ENCODE measurements at regions not wholly inside any gene's neighbourhood (a gene's known extent, or its start where the extent isn't known, plus 50 kb on each side); places are given as distances from the start of the nearest gene placed in this dataset.
A peak's percentile ranks its signal among the peaks of the same experiment; 100 is the strongest.
"Not testable (repeated sequence)": the region's sequence is repeated elsewhere in the genome, so short reads cannot be mapped to it uniquely, and the experiment has no call there.

DNA sequence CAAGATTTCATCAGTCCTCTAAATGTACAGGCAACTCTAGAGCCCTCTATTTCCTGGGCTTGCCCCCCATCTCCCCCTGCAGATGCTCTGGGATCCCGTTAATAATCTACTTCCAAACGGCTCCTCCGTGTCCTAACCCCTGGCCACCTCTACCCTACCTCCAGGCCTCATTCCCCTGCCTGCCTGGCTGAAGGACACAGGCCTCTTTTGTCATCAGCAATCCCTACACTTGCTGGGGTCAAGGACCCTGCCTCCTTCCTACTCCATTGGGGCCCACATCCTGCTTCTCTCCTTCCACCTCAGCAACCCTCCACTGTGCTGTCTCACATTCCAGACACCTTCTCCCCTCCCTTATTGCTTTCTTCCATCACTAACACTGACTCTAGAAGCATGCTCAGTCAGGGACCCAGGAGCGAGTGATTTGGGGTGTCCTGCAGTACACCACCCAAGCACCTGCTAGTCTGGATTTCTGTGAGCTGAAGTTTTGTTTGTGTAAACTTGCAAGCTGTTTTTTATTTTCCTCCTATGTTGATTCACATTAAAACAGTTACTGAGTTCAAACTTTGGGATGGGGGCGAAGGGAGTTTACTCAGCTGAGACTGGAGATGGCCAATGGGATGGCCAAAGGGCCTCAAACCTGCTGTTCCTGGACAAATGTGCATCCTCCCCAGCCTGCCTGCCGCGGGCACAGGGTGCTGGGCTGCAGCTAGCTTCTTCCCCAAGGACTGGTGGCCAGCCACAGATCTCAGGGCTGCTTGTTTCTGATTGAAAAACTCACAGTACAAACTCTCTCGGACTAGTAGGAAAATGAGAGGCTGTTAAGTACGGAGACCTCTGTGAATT, 314.7 kb downstream of the FOXO1 start:
- no peak for DNase-seq (ENCODE audit: low read depth, low spot score)
- H3K36me3 Mint-ChIP-seq (ENCODE audit: low read depth), result peaks cover 2% of the 10 kb centered on the region
- peaks cover 72% of the 10 kb centered on the region for H3K4me1 Mint-ChIP-seq
- TF ChIP-seq, protein P1, sequence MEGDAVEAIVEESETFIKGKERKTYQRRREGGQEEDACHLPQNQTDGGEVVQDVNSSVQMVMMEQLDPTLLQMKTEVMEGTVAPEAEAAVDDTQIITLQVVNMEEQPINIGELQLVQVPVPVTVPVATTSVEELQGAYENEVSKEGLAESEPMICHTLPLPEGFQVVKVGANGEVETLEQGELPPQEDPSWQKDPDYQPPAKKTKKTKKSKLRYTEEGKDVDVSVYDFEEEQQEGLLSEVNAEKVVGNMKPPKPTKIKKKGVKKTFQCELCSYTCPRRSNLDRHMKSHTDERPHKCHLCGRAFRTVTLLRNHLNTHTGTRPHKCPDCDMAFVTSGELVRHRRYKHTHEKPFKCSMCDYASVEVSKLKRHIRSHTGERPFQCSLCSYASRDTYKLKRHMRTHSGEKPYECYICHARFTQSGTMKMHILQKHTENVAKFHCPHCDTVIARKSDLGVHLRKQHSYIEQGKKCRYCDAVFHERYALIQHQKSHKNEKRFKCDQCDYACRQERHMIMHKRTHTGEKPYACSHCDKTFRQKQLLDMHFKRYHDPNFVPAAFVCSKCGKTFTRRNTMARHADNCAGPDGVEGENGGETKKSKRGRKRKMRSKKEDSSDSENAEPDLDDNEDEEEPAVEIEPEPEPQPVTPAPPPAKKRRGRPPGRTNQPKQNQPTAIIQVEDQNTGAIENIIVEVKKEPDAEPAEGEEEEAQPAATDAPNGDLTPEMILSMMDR (conservative IDR thresholded peaks at IDR 0.05), result no peak
- H3K27ac Mint-ChIP-seq (ENCODE audit: unreplicated experiment), result peak overlapping the region; percentile 92
- H3K27me3 Mint-ChIP-seq (ENCODE audit: low read depth), result no peaks in the 10 kb centered on the region
- no peaks in the 10 kb centered on the region for H3K9me3 Mint-ChIP-seq
- H3K4me3 Mint-ChIP-seq, result peak overlapping the region; percentile 59

DNA sequence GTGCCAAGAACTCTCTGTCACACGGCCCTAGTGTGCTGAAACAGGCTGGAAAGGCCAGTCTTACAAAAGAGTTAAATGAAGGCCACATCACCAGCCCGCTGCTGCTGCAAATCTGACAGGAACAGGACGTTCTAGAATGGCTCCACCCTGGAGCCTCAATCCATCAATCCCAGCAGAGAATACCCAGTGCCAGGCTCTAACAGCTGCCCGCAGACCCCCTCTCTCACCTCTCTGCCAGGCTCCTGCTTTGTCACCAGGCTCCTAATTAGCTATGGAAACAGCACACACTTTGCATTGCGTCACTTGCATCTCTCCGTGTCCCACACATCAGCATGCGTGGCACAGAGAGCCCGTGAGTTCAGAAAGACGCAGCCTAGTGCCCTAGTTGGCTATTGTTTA, 314.1 kb downstream of the FOXO1 start:
- H3K4me3 Mint-ChIP-seq, result no peak overlapping the region
- peaks cover 67% of the 10 kb centered on the region for H3K4me1 Mint-ChIP-seq
- TF ChIP-seq, protein P1 (conservative IDR thresholded peaks at IDR 0.05), result no peak
- H3K27me3 Mint-ChIP-seq (ENCODE audit: low read depth), result no peaks in the 10 kb centered on the region
- H3K36me3 Mint-ChIP-seq (ENCODE audit: low read depth), result peaks cover 2% of the 10 kb centered on the region
- H3K9me3 Mint-ChIP-seq, result no peaks in the 10 kb centered on the region
- no peak for DNase-seq (ENCODE audit: low read depth, low spot score)
- peak overlapping the region; percentile 92 for H3K27ac Mint-ChIP-seq (ENCODE audit: unreplicated experiment)

DNA sequence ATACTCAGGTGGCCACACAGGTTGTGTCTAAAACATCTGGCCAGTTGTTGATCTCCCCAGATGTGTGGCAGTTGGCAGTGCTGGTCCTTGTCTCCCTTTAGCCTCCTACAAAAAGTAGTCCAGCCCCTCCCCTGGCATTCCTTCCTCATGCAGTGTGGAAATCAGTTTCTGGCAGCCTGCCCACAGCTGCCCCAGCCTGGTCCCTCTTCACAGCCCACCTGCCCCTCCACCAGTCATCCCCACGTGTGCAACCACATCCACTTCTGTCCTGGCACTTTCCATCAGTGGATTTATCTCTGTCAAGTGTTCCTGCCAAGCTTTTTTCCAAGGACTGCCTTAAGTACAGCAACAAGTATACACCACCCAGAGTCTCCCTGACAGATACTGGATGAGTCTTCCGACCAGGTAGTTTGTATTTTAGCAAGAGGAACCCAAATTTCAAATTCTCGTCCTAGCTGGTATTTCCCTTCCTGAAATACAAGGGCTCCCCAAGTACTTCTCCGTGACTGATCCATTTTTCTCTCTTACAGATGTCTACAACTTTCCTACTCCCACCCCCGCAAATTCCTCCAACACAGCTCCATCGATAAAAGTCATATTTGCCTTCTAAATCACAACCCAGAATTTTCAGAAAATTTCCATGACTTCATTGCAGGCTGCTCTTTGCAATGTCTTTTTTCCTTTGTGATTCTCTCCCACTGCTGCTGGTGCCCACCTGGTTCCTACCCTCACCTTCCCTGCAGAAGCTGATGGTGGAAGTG, 313.5 kb downstream of the FOXO1 start:
- TF ChIP-seq, protein P1 (conservative IDR thresholded peaks at IDR 0.05), result no peak
- H3K36me3 Mint-ChIP-seq (ENCODE audit: low read depth), result peaks cover 2% of the 10 kb centered on the region
- H3K9me3 Mint-ChIP-seq, result no peaks in the 10 kb centered on the region
- H3K4me1 Mint-ChIP-seq, result peaks cover 63% of the 10 kb centered on the region
- H3K27ac Mint-ChIP-seq (ENCODE audit: unreplicated experiment), result peak overlapping the region; percentile 4
- H3K27me3 Mint-ChIP-seq (ENCODE audit: low read depth), result no peaks in the 10 kb centered on the region
- no peak for DNase-seq (ENCODE audit: low read depth, low spot score)
- no peak overlapping the region for H3K4me3 Mint-ChIP-seq

DNA sequence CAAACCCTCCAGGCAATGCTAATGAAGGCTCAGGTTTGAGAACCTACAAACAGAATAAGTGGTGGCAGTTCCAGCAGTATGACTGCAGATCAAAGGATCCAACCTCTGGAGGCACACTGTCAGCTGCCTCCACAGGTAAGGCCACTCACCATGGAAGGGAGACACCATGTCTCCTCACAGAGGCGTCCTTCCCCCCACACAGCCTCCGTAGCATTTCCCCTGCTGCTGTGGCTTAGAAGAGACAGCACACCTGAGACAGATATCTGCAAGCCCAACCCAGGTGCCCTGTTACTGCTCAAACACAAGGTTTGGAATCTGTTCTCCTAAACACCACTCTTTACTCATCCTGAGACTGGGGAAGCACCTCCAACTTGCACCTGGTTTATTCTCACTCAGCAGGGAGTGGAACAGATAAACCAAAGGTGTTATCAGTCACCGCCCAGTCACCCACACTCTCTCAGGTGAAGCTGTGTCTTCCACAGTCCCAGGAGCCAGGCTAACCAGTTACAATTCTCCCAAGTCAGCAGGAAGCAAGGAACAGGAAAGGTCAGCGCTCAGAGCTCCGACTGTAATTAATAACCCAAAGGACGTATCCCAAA, 311.2 kb downstream of the FOXO1 start:
- Mint-ChIP-seq H3K27ac (ENCODE audit: unreplicated experiment) (peak overlapping the region; percentile 57), H3K36me3 (ENCODE audit: low read depth) (peaks cover 2% of the 10 kb centered on the region)

DNA sequence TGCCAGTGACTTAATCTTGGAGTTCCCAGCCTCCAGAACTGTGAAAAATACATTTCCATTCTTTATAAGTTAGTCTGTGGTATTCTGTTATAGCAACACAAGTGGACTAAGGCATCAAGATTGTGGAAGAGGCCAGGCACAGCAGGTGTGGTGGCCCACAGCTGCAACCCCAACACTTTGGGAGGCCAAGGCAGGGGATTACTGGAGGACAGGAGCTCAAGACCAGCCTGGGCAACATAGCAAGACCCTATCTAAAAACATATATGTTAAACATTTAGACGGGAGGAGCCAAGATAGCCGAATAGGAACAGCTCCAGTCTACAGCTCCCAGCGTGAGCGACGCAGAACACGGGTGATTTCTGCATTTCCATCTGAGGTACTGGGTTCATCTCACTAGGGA, 310.4 kb downstream of the FOXO1 start:
- TF ChIP-seq, protein P1 (conservative IDR thresholded peaks at IDR 0.05), result no peak
- peak overlapping the region; percentile 78 for H3K27ac Mint-ChIP-seq (ENCODE audit: unreplicated experiment)
- H3K27me3 Mint-ChIP-seq (ENCODE audit: low read depth), result no peaks in the 10 kb centered on the region
- H3K9me3 Mint-ChIP-seq, result no peaks in the 10 kb centered on the region
- peaks cover 37% of the 10 kb centered on the region for H3K4me1 Mint-ChIP-seq
- DNase-seq (ENCODE audit: low read depth, low spot score), result no peak
- H3K4me3 Mint-ChIP-seq, result peak overlapping the region; percentile 27
- peaks cover 2% of the 10 kb centered on the region for H3K36me3 Mint-ChIP-seq (ENCODE audit: low read depth)

More for the DNA sequence above, 311.2 kb downstream of the FOXO1 start:
- no peaks in the 10 kb centered on the region for H3K27me3 Mint-ChIP-seq (ENCODE audit: low read depth)
- H3K9me3 Mint-ChIP-seq, result no peaks in the 10 kb centered on the region
- DNase-seq (ENCODE audit: low read depth, low spot score), result no peak
- no peak overlapping the region for H3K4me3 Mint-ChIP-seq
- peaks cover 44% of the 10 kb centered on the region for H3K4me1 Mint-ChIP-seq
- TF ChIP-seq, protein P1 (conservative IDR thresholded peaks at IDR 0.05), result no peak

DNA sequence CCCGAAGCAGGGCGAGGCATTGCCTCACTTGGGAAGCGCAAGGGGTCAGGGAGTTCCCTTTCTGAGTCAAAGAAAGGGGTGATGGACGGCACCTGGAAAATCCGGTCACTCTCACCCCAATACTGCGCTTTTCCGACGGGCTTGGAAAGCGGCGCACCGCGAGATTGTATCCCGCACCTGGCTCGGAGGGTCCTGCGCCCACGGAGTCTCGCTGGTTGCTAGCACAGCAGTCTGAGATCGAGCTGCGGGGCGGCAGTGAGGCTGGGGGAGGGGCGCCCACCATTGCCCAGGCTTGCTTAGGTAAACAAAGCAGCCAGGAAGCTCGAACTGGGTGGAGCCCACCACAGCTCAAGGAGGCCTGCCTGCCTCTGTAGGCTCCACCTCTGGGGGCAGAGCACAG, 310.0 kb downstream of the FOXO1 start:
- DNase-seq (ENCODE audit: low read depth, low spot score); H3K4me3 Mint-ChIP-seq; H3K36me3 Mint-ChIP-seq (ENCODE audit: low read depth); H3K9me3 Mint-ChIP-seq; H3K27ac Mint-ChIP-seq (ENCODE audit: unreplicated experiment); H3K27me3 Mint-ChIP-seq (ENCODE audit: low read depth): not testable (repeated sequence)
- peaks cover 32% of the 10 kb centered on the region for H3K4me1 Mint-ChIP-seq

Data from neural crest cell (in vitro differentiated cells).